ENCODE measurements at regions not wholly inside any gene's neighbourhood (a gene's known extent, or its start where the extent isn't known, plus 50 kb on each side); places are given as distances from the start of the nearest gene placed in this dataset.

GRCh38 chr10:43963379-43963778, 314.7 kb upstream of the ZNF32 start:
- no peak overlapping the region for H3K4me3 ChIP-seq (ENCODE audit: low read depth, low read length)
- TF ChIP-seq CTCF (IDR thresholded peaks at IDR 0.05; ENCODE audit: insufficient read depth, low read length, poor library complexity, severe bottlenecking): no peak
- DNase-seq (ENCODE audit: low read depth): no peak
- no peaks in the 10 kb centered on the region for H3K27me3 ChIP-seq (ENCODE audit: control insufficient read depth, insufficient read depth, low read length)
- H3K36me3 ChIP-seq (ENCODE audit: control insufficient read depth, insufficient read depth, low read length): no peaks in the 10 kb centered on the region

- no peak for TF ChIP-seq CTCF (IDR thresholded peaks at IDR 0.05; ENCODE audit: insufficient read depth, low read length, poor library complexity, severe bottlenecking)
- Histone ChIP-seq H3K36me3 (ENCODE audit: control insufficient read depth, insufficient read depth, low read length) (no peaks in the 10 kb centered on the region), H3K4me3 (ENCODE audit: low read depth, low read length) (no peak overlapping the region), H3K27me3 (ENCODE audit: control insufficient read depth, insufficient read depth, low read length) (no peaks in the 10 kb centered on the region)
- no peak for DNase-seq (ENCODE audit: low read depth)
These were observed 313.9 kb upstream of the ZNF32 start for GRCh38 chr10:43962346-43963191.

- H3K4me3 ChIP-seq (ENCODE audit: low read depth, low read length): no peak overlapping the region
- no peak for TF ChIP-seq CTCF (IDR thresholded peaks at IDR 0.05; ENCODE audit: insufficient read depth, low read length, poor library complexity, severe bottlenecking)
- H3K36me3 ChIP-seq (ENCODE audit: control insufficient read depth, insufficient read depth, low read length): no peaks in the 10 kb centered on the region
- H3K27me3 ChIP-seq (ENCODE audit: control insufficient read depth, insufficient read depth, low read length): no peaks in the 10 kb centered on the region
- no peak for DNase-seq (ENCODE audit: low read depth)
These were observed 313.1 kb upstream of the ZNF32 start for GRCh38 chr10:43961523-43962345.

GRCh38 chr10:43960981-43961380, 312.3 kb upstream of the ZNF32 start:
- no peak for TF ChIP-seq CTCF (IDR thresholded peaks at IDR 0.05; ENCODE audit: insufficient read depth, low read length, poor library complexity, severe bottlenecking)
- no peak for DNase-seq (ENCODE audit: low read depth)
- no peaks in the 10 kb centered on the region for H3K36me3 ChIP-seq (ENCODE audit: control insufficient read depth, insufficient read depth, low read length)
- no peaks in the 10 kb centered on the region for H3K27me3 ChIP-seq (ENCODE audit: control insufficient read depth, insufficient read depth, low read length)
- H3K4me3 ChIP-seq (ENCODE audit: low read depth, low read length): no peak overlapping the region

- TF ChIP-seq CTCF (IDR thresholded peaks at IDR 0.05; ENCODE audit: insufficient read depth, low read length, poor library complexity, severe bottlenecking): no peak
- DNase-seq (ENCODE audit: low read depth): no peak
- H3K27me3 ChIP-seq (ENCODE audit: control insufficient read depth, insufficient read depth, low read length): no peaks in the 10 kb centered on the region
- H3K36me3 ChIP-seq (ENCODE audit: control insufficient read depth, insufficient read depth, low read length): no peaks in the 10 kb centered on the region
- H3K4me3 ChIP-seq (ENCODE audit: low read depth, low read length): no peak overlapping the region
These were observed 311.8 kb upstream of the ZNF32 start for GRCh38 chr10:43960477-43960876.

All from kidney epithelial cell (primary cell).